ENCODE measurements at regions not wholly inside any gene's neighbourhood (a gene's known extent, or its start where the extent isn't known, plus 50 kb on each side); places are given as distances from the start of the nearest gene placed in this dataset.

DNA sequence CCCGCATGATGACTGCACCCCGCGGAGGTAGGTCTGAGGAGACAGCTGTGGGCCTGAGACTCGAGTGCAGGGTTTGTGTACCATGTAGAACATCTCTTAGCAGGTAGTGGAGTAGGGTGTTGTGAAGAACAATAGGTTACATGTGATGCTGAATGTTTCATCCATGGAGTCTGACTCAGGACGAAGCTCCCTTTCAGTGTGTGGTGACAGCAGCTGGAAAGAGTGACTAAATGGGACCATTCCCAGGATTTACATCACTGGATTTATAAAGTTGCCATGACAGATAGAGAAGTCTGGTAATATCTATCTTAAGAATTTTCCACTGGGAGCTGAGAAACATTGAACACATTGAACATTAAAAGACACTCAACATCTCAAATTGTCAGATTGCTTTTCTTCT, 259.6 kb upstream of the RGS6 start:
- Histone ChIP-seq H2AK5ac (ENCODE audit: insufficient read length, low read length) (no peak overlapping the region), H3K18ac (ENCODE audit: insufficient read length, low read depth, low read length) (no peak overlapping the region), H3K9ac (ENCODE audit: extremely low read depth, insufficient read length, low read length) (no peak overlapping the region), H3K27ac (ENCODE audit: insufficient read length, low read depth, low read length) (no peak overlapping the region), H2BK15ac (ENCODE audit: low read depth, low read length) (no peak overlapping the region), H3K56ac (ENCODE audit: insufficient read length, low read depth, low read length) (no peak overlapping the region), H2BK5ac (ENCODE audit: insufficient read length, low read length) (no peak overlapping the region), H3K9me3 (ENCODE audit: control insufficient read depth, low read depth, low read length) (no peaks in the 10 kb centered on the region), H3T11ph (ENCODE audit: low read length) (no peak overlapping the region), H4K8ac (replicated peaks; ENCODE audit: insufficient read length, low read depth, low read length) (no peak overlapping the region), H2BK12ac (ENCODE audit: insufficient read length, low read depth, low read length) (no peak overlapping the region), H3K23me2 (ENCODE audit: insufficient read length, low read depth, low read length, poor library complexity, severe bottlenecking) (no peaks in the 10 kb centered on the region), H3K79me1 (ENCODE audit: insufficient read depth, low read depth, low read length, poor library complexity, severe bottlenecking) (no peaks in the 10 kb centered on the region), H3K4me2 (ENCODE audit: insufficient read depth, insufficient read length, low read length) (no peak overlapping the region), H4K5ac (ENCODE audit: insufficient read length, low read depth, low read length) (no peak overlapping the region), H4K91ac (ENCODE audit: insufficient read length, low read depth, low read length) (no peak overlapping the region), H3K14ac (ENCODE audit: insufficient read depth, low read length) (no peak overlapping the region), H3K4me1 (ENCODE audit: insufficient read depth, low read length) (no peaks in the 10 kb centered on the region), H2BK120ac (ENCODE audit: low read depth, low read length, poor library complexity, severe bottlenecking) (no peak overlapping the region), H2AFZ (ENCODE audit: low read length) (no peak overlapping the region), H2BK20ac (ENCODE audit: low read depth, low read length, poor library complexity, severe bottlenecking) (no peak overlapping the region), H3K23ac (ENCODE audit: insufficient read length, low read depth, low read length) (no peak overlapping the region), H4K20me1 (ENCODE audit: control insufficient read depth, insufficient read depth, insufficient read length) (no peaks in the 10 kb centered on the region), H3K27me3 (ENCODE audit: insufficient read depth, low read length) (no peaks in the 10 kb centered on the region), H3K79me2 (ENCODE audit: insufficient read depth, low read length) (no peaks in the 10 kb centered on the region), H3K4ac (ENCODE audit: low read depth, low read length) (no peak overlapping the region)
- TF ChIP-seq, protein P1, sequence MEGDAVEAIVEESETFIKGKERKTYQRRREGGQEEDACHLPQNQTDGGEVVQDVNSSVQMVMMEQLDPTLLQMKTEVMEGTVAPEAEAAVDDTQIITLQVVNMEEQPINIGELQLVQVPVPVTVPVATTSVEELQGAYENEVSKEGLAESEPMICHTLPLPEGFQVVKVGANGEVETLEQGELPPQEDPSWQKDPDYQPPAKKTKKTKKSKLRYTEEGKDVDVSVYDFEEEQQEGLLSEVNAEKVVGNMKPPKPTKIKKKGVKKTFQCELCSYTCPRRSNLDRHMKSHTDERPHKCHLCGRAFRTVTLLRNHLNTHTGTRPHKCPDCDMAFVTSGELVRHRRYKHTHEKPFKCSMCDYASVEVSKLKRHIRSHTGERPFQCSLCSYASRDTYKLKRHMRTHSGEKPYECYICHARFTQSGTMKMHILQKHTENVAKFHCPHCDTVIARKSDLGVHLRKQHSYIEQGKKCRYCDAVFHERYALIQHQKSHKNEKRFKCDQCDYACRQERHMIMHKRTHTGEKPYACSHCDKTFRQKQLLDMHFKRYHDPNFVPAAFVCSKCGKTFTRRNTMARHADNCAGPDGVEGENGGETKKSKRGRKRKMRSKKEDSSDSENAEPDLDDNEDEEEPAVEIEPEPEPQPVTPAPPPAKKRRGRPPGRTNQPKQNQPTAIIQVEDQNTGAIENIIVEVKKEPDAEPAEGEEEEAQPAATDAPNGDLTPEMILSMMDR (conservative IDR thresholded peaks at IDR 0.05) = no peak
- Mint-ChIP-seq H3K36me3 (ENCODE audit: insufficient read depth in 1 of 3, low read depth in 3 of 3) (peaks cover 33 to 56% (median 51%) of the 10 kb centered on the region in 3 experiments), H3K9me3 (peaks cover 12 to 15% of the 10 kb centered on the region in 2 experiments), H3K4me3 (no peak overlapping the region; a peak in 1 of 5 replicates), H3K27ac (peak overlapping the region in 1 of 3 experiments; percentile 34; a peak in 1 of 7 replicates), H3K27me3 (ENCODE audit: low read depth) (no peaks in the 10 kb centered on the region), H3K4me1 (peaks cover 11 to 17% of the 10 kb centered on the region in 2 experiments)
- DNase-seq = no peak
- WGBS (ENCODE audit: extremely low coverage, insufficient read length, low lambda C conversion rate) = no CpG with 5 or more reads among the region's 5 CpGs
